GM23248 (cell line): ENCODE measurements at regions not wholly inside any gene's neighbourhood (a gene's known extent, or its start where the extent isn't known, plus 50 kb on each side); places are given as distances from the start of the nearest gene placed in this dataset.

Source experiments
- DNase-seq: peaks from one replicate; pipeline ENCODE4 v3.0.0-alpha.2; 2015
- H2AFZ ChIP-seq: fragments of 200-600 bp; sonication (generic); 2 replicates; pipeline ENCODE4 v1.6.1; 2016; ENCODE audit warnings: antibody characterized with exemption
- H3F3A ChIP-seq: fragments of 200-600 bp; sonication (generic); 2 replicates; pipeline ENCODE4 v1.6.1; 2016; ENCODE audit warnings: mild to moderate bottlenecking, antibody characterized with exemption, mixed run types; ENCODE audit not compliant: insufficient read depth
- H3K27ac ChIP-seq: fragments of 200-600 bp; sonication (generic); 2 replicates; pipeline ENCODE4 v1.5.1; 2016; ENCODE audit warnings: mild to moderate bottlenecking
- H3K27me3 ChIP-seq: fragments of 200-600 bp; sonication (generic); replicated peaks from 2 replicates; pipeline ENCODE4 v1.6.1; 2016; ENCODE audit warnings: mild to moderate bottlenecking; ENCODE audit not compliant: insufficient read depth
- H3K36me3 ChIP-seq: fragments of 200-600 bp; sonication (generic); 2 replicates; pipeline ENCODE4 v1.6.1; 2016; ENCODE audit warnings: low read depth, mild to moderate bottlenecking
- H3K4me1 ChIP-seq: fragments of 200-600 bp; sonication (generic); 2 replicates; pipeline ENCODE4 v1.6.1; 2016; ENCODE audit warnings: mild to moderate bottlenecking; ENCODE audit not compliant: insufficient read depth
- H3K4me2 ChIP-seq: fragments of 200-600 bp; sonication (generic); one replicate; pipeline ENCODE4 v1.6.1; 2016; ENCODE audit warnings: mild to moderate bottlenecking; ENCODE audit not compliant: unreplicated experiment
- H3K4me3 ChIP-seq: fragments of 200-600 bp; sonication (generic); 2 replicates; pipeline ENCODE4 v1.5.1; 2016; ENCODE audit warnings: mild to moderate bottlenecking
- H3K79me2 ChIP-seq: fragments of 200-600 bp; sonication (generic); 2 replicates; pipeline ENCODE4 v1.6.1; 2016; ENCODE audit warnings: mild to moderate bottlenecking; ENCODE audit not compliant: insufficient read depth
- H3K9ac ChIP-seq: fragments of 200-600 bp; sonication (generic); 2 replicates; pipeline ENCODE4 v1.6.1; 2016; ENCODE audit warnings: mild to moderate bottlenecking
- H3K9me2 ChIP-seq: fragments of 200-600 bp; sonication (generic); 2 replicates; pipeline ENCODE4 v1.6.1; 2016; ENCODE audit warnings: mixed run types, mild to moderate bottlenecking, moderate library complexity; ENCODE audit not compliant: insufficient read depth
- H3K9me3 ChIP-seq: fragments of 200-600 bp; sonication (generic); one replicate; pipeline ENCODE4 v1.6.1; 2017; ENCODE audit warnings: low read depth
- H4K20me1 ChIP-seq: fragments of 200-600 bp; sonication (generic); 2 replicates; pipeline ENCODE4 v1.6.0; 2016; ENCODE audit not compliant: insufficient read depth
- EZH2 ChIP-seq: fragments of 200-600 bp; sonication (generic); IDR thresholded peaks from 2 replicates; pipeline ENCODE4 v1.6.1; 2018; ENCODE audit warnings: antibody characterized with exemption, mild to moderate bottlenecking; ENCODE audit not compliant: insufficient read depth, poor library complexity, severe bottlenecking
- EZH2phosphoT487 ChIP-seq: fragments of 200-600 bp; sonication (generic); IDR thresholded peaks from 2 replicates; pipeline ENCODE4 v1.6.1; 2018; ENCODE audit warnings: antibody characterized with exemption, moderate library complexity, mild to moderate bottlenecking, low read depth; ENCODE audit not compliant: insufficient read depth
- WGBS, 2 experiments: methylation state at CpG; one replicate each; pipeline ENCODE4 v1.1.6; 2015 to 2017; ENCODE audit warnings: low lambda C conversion rate in 2 of 2, low coverage in 1 of 2; ENCODE audit errors: missing lambda C conversion rate in 2 of 2; 5-methylcytosine and 5-hydroxymethylcytosine counted together
- in situ Hi-C: fragments of 300-500 bp; cut with MboI; formaldehyde crosslinking; loops from 2 replicates; pipeline ENCODE4 v1.15.0; 2020

- H3K27ac ChIP-seq = no peak overlapping the region
- peaks cover 4% of the 10 kb centered on the region for H3K27me3 ChIP-seq
- WGBS, 2 experiments = 67 to 69% methylated on average over 5 of the region's 5 CpGs
- peaks cover 11% of the 10 kb centered on the region for H3K4me1 ChIP-seq
- no peaks in the 10 kb centered on the region for H3K36me3 ChIP-seq
- in situ Hi-C loops = no loop called here
- no peak overlapping the region for H3K9ac ChIP-seq
- H3K9me2 ChIP-seq = no peaks in the 10 kb centered on the region
- no peaks in the 10 kb centered on the region for H4K20me1 ChIP-seq
- H3K79me2 ChIP-seq = no peaks in the 10 kb centered on the region
- no peak overlapping the region for H3K4me2 ChIP-seq
- no peak overlapping the region for H3K4me3 ChIP-seq
- H3F3A ChIP-seq = peaks cover 15% of the 10 kb centered on the region
- no peak overlapping the region for H2AFZ ChIP-seq
- no peak for TF ChIP-seq EZH2
- no peak for TF ChIP-seq EZH2phosphoT487
- DNase-seq = no peak
- no peaks in the 10 kb centered on the region for H3K9me3 ChIP-seq
These were observed 106.2 kb upstream of the USP47 start for GRCh38 chr11:11735586-11735985.

GRCh38 chr11:11733246-11733747, 108.5 kb upstream of the USP47 start:
- Histone ChIP-seq H3K36me3 (no peaks in the 10 kb centered on the region), H3K4me1 (peaks cover 11% of the 10 kb centered on the region), H2AFZ (no peak overlapping the region), H3K9ac (no peak overlapping the region), H3K27ac (no peak overlapping the region), H4K20me1 (no peaks in the 10 kb centered on the region), H3F3A (peaks cover 15% of the 10 kb centered on the region), H3K79me2 (no peaks in the 10 kb centered on the region), H3K9me2 (no peaks in the 10 kb centered on the region), H3K9me3 (no peaks in the 10 kb centered on the region), H3K4me3 (no peak overlapping the region), H3K27me3 (peaks cover 8% of the 10 kb centered on the region; the same call in 1 of the 2 replicates), H3K4me2 (no peak overlapping the region)
- WGBS, 2 experiments = 69 to 70% methylated on average over 8 of the region's 8 CpGs
- no peak for DNase-seq
- in situ Hi-C loops = no loop called here
- TF ChIP-seq EZH2phosphoT487 (no peak), EZH2 (no peak)

GRCh38 chr11:11732116-11732515, 109.7 kb upstream of the USP47 start:
- H4K20me1 ChIP-seq = no peaks in the 10 kb centered on the region
- H3K4me1 ChIP-seq = peaks cover 11% of the 10 kb centered on the region
- H3K27me3 ChIP-seq = peaks cover 5% of the 10 kb centered on the region
- no peak overlapping the region for H3K4me3 ChIP-seq
- no peaks in the 10 kb centered on the region for H3K9me3 ChIP-seq
- H3K36me3 ChIP-seq = no peaks in the 10 kb centered on the region
- DNase-seq = peak; percentile 46
- no peak overlapping the region for H2AFZ ChIP-seq
- no peak overlapping the region for H3K9ac ChIP-seq
- peaks cover 15% of the 10 kb centered on the region for H3F3A ChIP-seq
- in situ Hi-C loops = no loop called here
- H3K4me2 ChIP-seq = no peak overlapping the region
- no peaks in the 10 kb centered on the region for H3K79me2 ChIP-seq
- TF ChIP-seq EZH2 (no peak), EZH2phosphoT487 (no peak)
- H3K27ac ChIP-seq = no peak overlapping the region
- WGBS, 2 experiments = 68% methylated on average over 3 of the region's 3 CpGs
- H3K9me2 ChIP-seq = no peaks in the 10 kb centered on the region

- Histone ChIP-seq H3K9me3 (no peaks in the 10 kb centered on the region), H3K27me3 (peaks cover 4% of the 10 kb centered on the region), H3K4me3 (no peak overlapping the region), H3K36me3 (no peaks in the 10 kb centered on the region), H3K79me2 (no peaks in the 10 kb centered on the region), H4K20me1 (no peaks in the 10 kb centered on the region), H2AFZ (no peak overlapping the region), H3K4me2 (peak overlapping the region; percentile 19), H3F3A (peaks cover 15% of the 10 kb centered on the region), H3K9ac (no peak overlapping the region), H3K4me1 (peaks cover 11% of the 10 kb centered on the region), H3K27ac (no peak overlapping the region), H3K9me2 (no peaks in the 10 kb centered on the region)
- 9 to 10% methylated on average over 6 of the region's 6 CpGs for WGBS, 2 experiments
- in situ Hi-C loops = no loop called here
- TF ChIP-seq EZH2 = no peak
- TF ChIP-seq EZH2phosphoT487 = no peak
- DNase-seq = peak; percentile 85
These were observed 109.7 kb upstream of the GALNT18 start for GRCh38 chr11:11731311-11732083.
